ENCODE measurements at regions not wholly inside any gene's neighbourhood (a gene's known extent, or its start where the extent isn't known, plus 50 kb on each side); places are given as distances from the start of the nearest gene placed in this dataset.

GRCh38 chr14:40760704-40761103 is 846.0 kb upstream of the LRFN5 start:
- TF ChIP-seq CTCF (IDR thresholded peaks at IDR 0.05) = no peak
- TF ChIP-seq POLR2A (IDR thresholded peaks at IDR 0.05) = no peak
